H9 (cell line): ENCODE measurements at regions not wholly inside any gene's neighbourhood (a gene's known extent, or its start where the extent isn't known, plus 50 kb on each side); places are given as distances from the start of the nearest gene placed in this dataset.

ENCODE experiments used
- DNase-seq: peaks from one replicate; pipeline ENCODE4 v3.0.0-alpha.2; 2017
- H2AFZ ChIP-seq: one replicate; pipeline ENCODE4 v1.6.1; 2013; ENCODE audit warnings: mild to moderate bottlenecking, low read length, control low read depth, moderate library complexity
- H2AK5ac ChIP-seq: 2 replicates; pipeline ENCODE4 v1.6.1; 2013; ENCODE audit warnings: low read length, control low read depth, mixed read lengths; ENCODE audit not compliant: insufficient read length
- H2BK120ac ChIP-seq: one replicate; pipeline ENCODE4 v1.6.1; 2013; ENCODE audit warnings: low read depth, mild to moderate bottlenecking, low read length, control low read depth, inconsistent platforms; ENCODE audit not compliant: poor library complexity, severe bottlenecking
- H2BK12ac ChIP-seq: 2 replicates; pipeline ENCODE4 v1.6.1; 2013; ENCODE audit warnings: low read length, control low read depth, mixed read lengths, low read depth; ENCODE audit not compliant: insufficient read length
- H2BK15ac ChIP-seq: 2 replicates; pipeline ENCODE4 v1.6.1; 2013; ENCODE audit warnings: low read depth, low read length, control low read depth
- H2BK20ac ChIP-seq: one replicate; pipeline ENCODE4 v1.6.1; 2013; ENCODE audit warnings: low read depth, mild to moderate bottlenecking, low read length, control low read depth, inconsistent platforms; ENCODE audit not compliant: poor library complexity, severe bottlenecking
- H2BK5ac ChIP-seq: 2 replicates; pipeline ENCODE4 v1.6.1; 2013; ENCODE audit warnings: low read length, control low read depth, mixed read lengths; ENCODE audit not compliant: insufficient read length
- H3K14ac ChIP-seq: 2 replicates; pipeline ENCODE4 v1.6.1; 2013; ENCODE audit warnings: low read length, control low read depth; ENCODE audit not compliant: insufficient read depth
- H3K18ac ChIP-seq: 2 replicates; pipeline ENCODE4 v1.6.1; 2013; ENCODE audit warnings: low read depth, mild to moderate bottlenecking, mixed read lengths, low read length, control low read depth; ENCODE audit not compliant: insufficient read length
- H3K23ac ChIP-seq: 2 replicates; pipeline ENCODE4 v1.6.1; 2013; ENCODE audit warnings: low read length, control low read depth, mixed read lengths, low read depth; ENCODE audit not compliant: insufficient read length
- H3K23me2 ChIP-seq: 2 replicates; pipeline ENCODE4 v1.6.1; 2013; ENCODE audit warnings: low read depth, mild to moderate bottlenecking, mixed read lengths, low read length, control low read depth; ENCODE audit not compliant: insufficient read length, poor library complexity, severe bottlenecking
- H3K27ac ChIP-seq: 2 replicates; pipeline ENCODE4 v1.5.1; 2013; ENCODE audit warnings: low read length, control low read depth, mixed read lengths, low read depth; ENCODE audit not compliant: insufficient read length
- H3K27me3 ChIP-seq: 2 replicates; pipeline ENCODE4 v1.6.1; 2013; ENCODE audit warnings: low read length, control low read depth, inconsistent platforms; ENCODE audit not compliant: insufficient read depth
- H3K4ac ChIP-seq: 2 replicates; pipeline ENCODE4 v1.6.1; 2013; ENCODE audit warnings: low read depth, mild to moderate bottlenecking, control low read depth, inconsistent platforms, low read length, moderate library complexity
- H3K4me1 ChIP-seq: 2 replicates; pipeline ENCODE4 v1.6.1; 2013; ENCODE audit warnings: low read length, control low read depth, inconsistent platforms; ENCODE audit not compliant: insufficient read depth
- H3K4me2 ChIP-seq: 2 replicates; pipeline ENCODE4 v1.6.1; 2013; ENCODE audit warnings: low read length, control low read depth, mixed read lengths; ENCODE audit not compliant: insufficient read length, insufficient read depth
- H3K56ac ChIP-seq: 2 replicates; pipeline ENCODE4 v1.6.1; 2013; ENCODE audit warnings: low read depth, mild to moderate bottlenecking, mixed read lengths, low read length, control low read depth; ENCODE audit not compliant: insufficient read length
- H3K79me1 ChIP-seq: 2 replicates; pipeline ENCODE4 v1.6.1; 2013; ENCODE audit warnings: low read depth, mild to moderate bottlenecking, moderate library complexity, low read length, control low read depth, inconsistent platforms; ENCODE audit not compliant: insufficient read depth, poor library complexity, severe bottlenecking
- H3K79me2 ChIP-seq: 2 replicates; pipeline ENCODE4 v1.6.1; 2013; ENCODE audit warnings: low read length, control low read depth, inconsistent platforms; ENCODE audit not compliant: insufficient read depth
- H3K9ac ChIP-seq: 2 replicates; pipeline ENCODE4 v1.6.1; 2013; ENCODE audit warnings: low read length, control low read depth, mixed read lengths; ENCODE audit not compliant: insufficient read length; ENCODE audit errors: extremely low read depth
- H3K9me3 ChIP-seq: one replicate; pipeline ENCODE4 v1.6.1; 2013; ENCODE audit warnings: low read depth, low read length, inconsistent platforms; ENCODE audit not compliant: control insufficient read depth
- H3T11ph ChIP-seq: one replicate; pipeline ENCODE4 v1.6.1; 2013; ENCODE audit warnings: mild to moderate bottlenecking, low read length, control low read depth, inconsistent platforms
- H4K20me1 ChIP-seq: one replicate; pipeline ENCODE4 v1.6.1; 2013; ENCODE audit not compliant: control insufficient read depth, insufficient read length, insufficient read depth
- H4K5ac ChIP-seq: 2 replicates; pipeline ENCODE4 v1.6.1; 2013; ENCODE audit warnings: low read depth, mild to moderate bottlenecking, mixed read lengths, low read length, control low read depth; ENCODE audit not compliant: insufficient read length
- H4K8ac ChIP-seq: replicated peaks from 2 replicates; pipeline ENCODE4 v1.6.1; 2013; ENCODE audit warnings: low read length, control low read depth, mixed read lengths, low read depth; ENCODE audit not compliant: insufficient read length
- H4K91ac ChIP-seq: 2 replicates; pipeline ENCODE4 v1.6.1; 2013; ENCODE audit warnings: low read depth, mild to moderate bottlenecking, moderate library complexity, mixed read lengths, low read length, control low read depth; ENCODE audit not compliant: insufficient read length
- H3K27ac Mint-ChIP-seq, 3 experiments: 2 replicates in 2 of 3; 3 replicates in 1 of 3; pipeline ENCODE4 v1.8.0; 2020 to 2021; ENCODE audit warnings: mixed read lengths in 3 of 3, mild to moderate bottlenecking in 1 of 3, moderate library complexity in 1 of 3
- H3K27me3 Mint-ChIP-seq: 2 replicates; pipeline ENCODE4 v1.8.0; 2021; ENCODE audit warnings: low read depth, mild to moderate bottlenecking, moderate library complexity, mixed read lengths
- H3K36me3 Mint-ChIP-seq, 3 experiments: 2 replicates in 2 of 3; 3 replicates in 1 of 3; pipeline ENCODE4 v1.8.0; 2020 to 2021; ENCODE audit warnings: low read depth in 3 of 3, mixed read lengths in 3 of 3; ENCODE audit not compliant: insufficient read depth in 1 of 3
- H3K4me1 Mint-ChIP-seq, 2 experiments: 2 replicates each; pipeline ENCODE4 v1.8.0; 2020; ENCODE audit warnings: mixed read lengths in 2 of 2
- H3K4me3 Mint-ChIP-seq, 2 experiments: 2 replicates in 1 of 2; 3 replicates in 1 of 2; pipeline ENCODE4 v1.8.0; 2020 to 2021; ENCODE audit warnings: mild to moderate bottlenecking in 2 of 2, mixed read lengths in 2 of 2, moderate library complexity in 1 of 2
- H3K9me3 Mint-ChIP-seq, 2 experiments: 2 replicates in 1 of 2; 3 replicates in 1 of 2; pipeline ENCODE4 v1.8.0; 2020; ENCODE audit warnings: mild to moderate bottlenecking in 2 of 2, mixed read lengths in 2 of 2, moderate library complexity in 1 of 2
- WGBS: extraction: QIAGEN DNeasy Blood & Tissue Kit; methylation state at CpG from one replicate; pipeline ENCODE4 v1.1.7; 2013; ENCODE audit warnings: missing lambda C conversion rate, low lambda C conversion rate, mixed read lengths; ENCODE audit not compliant: insufficient read length; ENCODE audit errors: extremely low coverage; 5-methylcytosine and 5-hydroxymethylcytosine counted together
- TF ChIP-seq, protein P1 (sequence below): fragments of 200-600 bp; sonication (generic); conservative IDR thresholded peaks from 3 replicates; pipeline ENCODE4 v1.8.0; 2021; ENCODE audit warnings: antibody characterized with exemption, mild to moderate bottlenecking

DNA sequence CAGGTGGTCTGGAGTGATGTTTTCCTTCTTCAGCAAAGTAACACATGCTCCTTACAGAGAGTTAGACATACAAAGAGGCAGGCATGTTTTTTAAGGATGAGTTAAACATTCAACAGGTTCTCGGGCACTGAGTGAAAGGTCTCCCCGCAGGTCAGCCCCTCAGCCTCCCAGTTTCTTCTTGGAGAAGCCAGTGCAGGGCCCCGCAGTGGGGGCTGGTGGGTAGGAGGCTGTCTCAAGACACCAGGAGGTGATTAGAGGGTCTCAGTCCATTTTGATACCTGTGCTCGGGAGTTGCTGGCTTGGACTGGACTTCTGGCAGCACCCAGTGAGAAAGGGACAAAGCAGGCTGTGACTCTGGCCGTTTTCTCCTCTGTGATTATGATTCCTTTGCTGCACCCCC lies 78.6 kb upstream of the ZNF479 start:
- no peaks in the 10 kb centered on the region for H3K79me1 ChIP-seq
- H4K91ac ChIP-seq, result no peak overlapping the region
- no peaks in the 10 kb centered on the region for H3K23me2 ChIP-seq
- TF ChIP-seq, protein P1, sequence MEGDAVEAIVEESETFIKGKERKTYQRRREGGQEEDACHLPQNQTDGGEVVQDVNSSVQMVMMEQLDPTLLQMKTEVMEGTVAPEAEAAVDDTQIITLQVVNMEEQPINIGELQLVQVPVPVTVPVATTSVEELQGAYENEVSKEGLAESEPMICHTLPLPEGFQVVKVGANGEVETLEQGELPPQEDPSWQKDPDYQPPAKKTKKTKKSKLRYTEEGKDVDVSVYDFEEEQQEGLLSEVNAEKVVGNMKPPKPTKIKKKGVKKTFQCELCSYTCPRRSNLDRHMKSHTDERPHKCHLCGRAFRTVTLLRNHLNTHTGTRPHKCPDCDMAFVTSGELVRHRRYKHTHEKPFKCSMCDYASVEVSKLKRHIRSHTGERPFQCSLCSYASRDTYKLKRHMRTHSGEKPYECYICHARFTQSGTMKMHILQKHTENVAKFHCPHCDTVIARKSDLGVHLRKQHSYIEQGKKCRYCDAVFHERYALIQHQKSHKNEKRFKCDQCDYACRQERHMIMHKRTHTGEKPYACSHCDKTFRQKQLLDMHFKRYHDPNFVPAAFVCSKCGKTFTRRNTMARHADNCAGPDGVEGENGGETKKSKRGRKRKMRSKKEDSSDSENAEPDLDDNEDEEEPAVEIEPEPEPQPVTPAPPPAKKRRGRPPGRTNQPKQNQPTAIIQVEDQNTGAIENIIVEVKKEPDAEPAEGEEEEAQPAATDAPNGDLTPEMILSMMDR, result no peak
- no peak for DNase-seq
- H3T11ph ChIP-seq, result no peak overlapping the region
- WGBS, result no CpG with 5 or more reads among the region's 5 CpGs
- no peak overlapping the region for H3K56ac ChIP-seq
- no peak overlapping the region for H2BK5ac ChIP-seq
- no peak overlapping the region for H3K18ac ChIP-seq
- H2AFZ ChIP-seq, result no peak overlapping the region
- H2BK20ac ChIP-seq, result no peak overlapping the region
- H3K27ac Mint-ChIP-seq, result no peak overlapping the region; a peak in 1 of 7 replicates
- no peak overlapping the region for H3K4me3 Mint-ChIP-seq
- no peaks in the 10 kb centered on the region for H3K4me1 ChIP-seq
- H4K8ac ChIP-seq, result no peak overlapping the region
- no peaks in the 10 kb centered on the region for H3K4me1 Mint-ChIP-seq
- no peaks in the 10 kb centered on the region for H4K20me1 ChIP-seq
- peaks cover 23 to 44% (median 25%) of the 10 kb centered on the region in 3 experiments for H3K36me3 Mint-ChIP-seq
- H3K9me3 Mint-ChIP-seq, result peaks cover 96 to 98% of the 10 kb centered on the region in 2 experiments
- H2BK12ac ChIP-seq, result no peak overlapping the region
- no peak overlapping the region for H3K4me2 ChIP-seq
- H2AK5ac ChIP-seq, result no peak overlapping the region
- H2BK15ac ChIP-seq, result no peak overlapping the region
- H3K27ac ChIP-seq, result no peak overlapping the region
- H4K5ac ChIP-seq, result no peak overlapping the region
- no peak overlapping the region for H2BK120ac ChIP-seq
- no peak overlapping the region for H3K4ac ChIP-seq
- H3K27me3 ChIP-seq, result no peaks in the 10 kb centered on the region
- peaks cover 9% of the 10 kb centered on the region for H3K27me3 Mint-ChIP-seq
- H3K14ac ChIP-seq, result no peak overlapping the region
- peaks cover 95% of the 10 kb centered on the region for H3K9me3 ChIP-seq
- H3K9ac ChIP-seq, result no peak overlapping the region
- no peak overlapping the region for H3K23ac ChIP-seq
- H3K79me2 ChIP-seq, result no peaks in the 10 kb centered on the region
